DMS 273 (cell line): ENCODE measurements at regions not wholly inside any gene's neighbourhood (a gene's known extent, or its start where the extent isn't known, plus 50 kb on each side); places are given as distances from the start of the nearest gene placed in this dataset.

Source experiments
- DNase-seq: peaks from one replicate; lab custom pipeline; 2025; ENCODE audit not compliant: unreplicated experiment; lab: John Stamatoyannopoulos, UW

DNA sequence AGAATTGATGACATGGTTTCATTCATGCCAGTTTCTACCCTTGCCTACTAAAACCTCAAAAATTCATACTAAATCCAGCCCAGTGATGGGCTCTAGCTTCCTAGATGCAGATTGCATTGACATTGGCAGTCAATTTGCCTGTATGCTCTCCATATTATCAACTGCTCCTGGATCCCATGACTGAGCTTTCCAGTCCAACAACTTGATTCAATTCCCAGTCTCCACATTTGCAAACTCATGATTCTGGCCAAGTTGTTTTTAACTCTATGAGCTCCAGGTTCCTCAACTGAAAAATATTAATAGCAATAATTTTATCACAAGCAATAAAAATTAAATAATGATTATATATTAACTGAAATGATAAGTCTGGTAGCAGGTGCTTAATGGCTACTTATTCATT lies 51.0 kb upstream of the DSC1 start:
- DNase-seq: no peak

DNA sequence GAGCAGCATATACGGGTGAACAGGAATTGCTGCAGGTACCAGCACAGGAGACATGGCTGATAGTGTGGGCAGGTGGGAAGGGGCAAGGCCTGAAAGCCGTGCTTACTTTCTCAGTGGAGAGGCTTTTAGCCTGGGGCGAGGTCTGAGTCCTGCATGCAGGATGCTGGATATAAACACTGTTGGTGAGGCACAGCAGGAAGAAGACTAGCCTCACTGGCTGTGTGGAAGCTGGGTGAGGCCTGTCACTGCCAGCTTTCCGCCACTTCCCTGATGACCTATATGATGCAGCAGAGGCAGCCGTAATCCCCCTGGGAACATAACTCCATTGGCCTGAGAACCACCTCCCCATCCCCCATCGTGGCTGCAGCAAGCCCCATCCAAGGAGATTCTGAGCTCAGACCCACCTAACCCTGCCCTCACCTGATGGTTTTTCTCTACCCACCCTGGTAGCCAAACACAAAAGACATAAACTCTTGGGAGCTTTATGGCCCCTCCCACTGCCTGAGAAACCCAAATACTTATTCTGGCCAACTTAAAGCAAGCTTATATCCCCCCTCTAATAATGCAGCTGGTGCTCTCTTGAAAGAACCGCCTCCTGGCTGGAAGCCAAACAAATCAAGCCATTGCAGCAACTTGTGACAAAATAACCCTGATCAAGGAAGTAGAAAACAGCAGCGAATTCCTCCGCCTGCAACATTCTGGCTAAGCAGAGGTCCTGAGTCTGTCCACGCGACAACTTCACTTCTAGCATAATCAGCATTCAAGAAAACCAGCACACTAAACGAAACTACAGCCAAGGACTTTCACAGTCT lies 54.6 kb upstream of the DSC1 start:
- no peak for DNase-seq

DNA sequence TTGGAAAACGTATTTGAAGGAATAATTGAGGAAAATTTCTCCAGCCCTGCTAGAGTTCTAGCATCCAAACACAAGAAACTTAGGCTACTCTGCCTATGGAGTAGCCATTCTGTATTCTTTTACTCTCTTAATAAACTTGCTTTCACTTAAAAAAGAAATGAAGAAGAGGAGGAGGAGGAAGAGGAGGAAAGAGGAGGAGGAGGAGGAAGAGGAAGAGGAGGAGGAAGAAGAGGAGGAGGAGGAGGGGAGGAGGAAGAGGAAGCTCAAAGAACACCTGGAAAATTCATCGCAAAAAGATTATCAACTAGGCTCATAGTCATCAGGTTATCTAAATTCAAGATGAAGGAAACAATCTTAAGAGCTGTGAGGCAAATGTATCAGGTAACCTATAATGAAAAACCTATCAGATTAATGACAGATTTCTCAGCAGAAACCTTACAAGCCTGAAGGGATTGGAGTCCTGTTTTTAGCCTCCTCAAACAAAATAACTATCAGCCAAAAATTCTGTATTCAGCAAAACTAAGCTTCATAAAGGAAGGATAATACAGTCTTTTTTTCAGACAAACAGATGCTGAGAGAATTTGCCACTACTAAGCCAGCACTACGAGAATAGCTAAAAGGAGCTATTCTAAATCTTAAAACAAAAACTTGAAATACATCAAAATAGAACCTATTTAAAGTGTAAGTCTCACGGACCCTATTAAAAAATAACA lies 56.2 kb upstream of the DSC1 start:
- DNase-seq: no peak

DNA sequence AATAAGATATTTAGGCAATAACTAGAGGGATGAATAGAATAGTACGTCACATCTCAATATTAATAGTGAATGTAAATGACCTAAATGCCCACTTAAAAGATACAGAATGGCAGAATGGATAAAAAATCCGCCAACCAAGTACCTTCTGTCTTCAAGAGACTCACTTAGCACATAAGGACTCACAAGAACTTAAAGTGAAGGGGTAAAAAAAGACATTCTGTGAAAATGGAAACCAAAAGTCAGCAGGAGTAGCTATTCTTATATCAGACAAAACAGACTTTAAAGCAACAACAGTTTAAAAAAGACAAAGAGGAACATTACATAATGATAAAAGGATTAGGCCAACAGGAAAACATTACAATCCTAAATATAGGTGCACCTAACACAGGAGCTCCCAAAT lies 56.7 kb upstream of the DSC1 start:
- no peak for DNase-seq

DNA sequence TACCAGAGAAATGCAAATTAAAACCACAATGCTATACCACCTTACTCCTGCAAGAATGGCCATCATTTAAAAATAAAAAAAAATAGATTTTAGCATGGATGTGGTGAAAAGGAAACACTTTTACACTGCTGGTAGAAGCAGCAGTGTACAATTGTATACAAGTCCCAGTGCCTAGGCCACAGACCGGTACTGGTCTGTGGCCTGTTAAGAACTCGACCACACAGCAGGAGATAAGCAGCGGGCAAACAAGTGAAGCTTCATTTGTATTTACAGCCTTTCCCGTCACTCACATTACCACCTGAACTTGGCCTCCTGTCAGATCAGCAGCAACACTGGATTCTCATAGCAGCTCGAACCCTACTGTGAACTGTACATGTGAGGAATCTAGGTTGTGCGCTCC lies 60.7 kb upstream of the DSC1 start:
- no peak for DNase-seq

DNA sequence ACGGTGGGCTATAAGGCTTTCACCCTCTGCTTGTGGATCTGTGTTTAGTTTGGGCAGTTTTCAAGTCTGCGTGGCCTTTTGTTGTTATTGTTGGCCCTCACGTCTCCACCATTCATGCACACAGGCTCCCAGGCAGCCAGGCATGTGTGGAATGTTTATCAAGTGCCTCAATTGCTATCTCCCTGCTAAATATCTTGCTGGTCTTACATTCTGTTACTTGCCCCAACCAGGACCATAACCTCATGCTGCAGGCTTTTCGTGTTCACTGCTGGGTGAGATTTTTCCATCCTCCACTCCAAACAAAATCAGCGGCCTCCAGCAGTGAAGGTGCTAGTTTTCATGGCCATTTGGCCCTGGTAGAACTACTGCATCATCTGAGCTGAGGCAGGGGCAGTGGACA lies 63.0 kb upstream of the DSC1 start:
- DNase-seq: no peak

DNA sequence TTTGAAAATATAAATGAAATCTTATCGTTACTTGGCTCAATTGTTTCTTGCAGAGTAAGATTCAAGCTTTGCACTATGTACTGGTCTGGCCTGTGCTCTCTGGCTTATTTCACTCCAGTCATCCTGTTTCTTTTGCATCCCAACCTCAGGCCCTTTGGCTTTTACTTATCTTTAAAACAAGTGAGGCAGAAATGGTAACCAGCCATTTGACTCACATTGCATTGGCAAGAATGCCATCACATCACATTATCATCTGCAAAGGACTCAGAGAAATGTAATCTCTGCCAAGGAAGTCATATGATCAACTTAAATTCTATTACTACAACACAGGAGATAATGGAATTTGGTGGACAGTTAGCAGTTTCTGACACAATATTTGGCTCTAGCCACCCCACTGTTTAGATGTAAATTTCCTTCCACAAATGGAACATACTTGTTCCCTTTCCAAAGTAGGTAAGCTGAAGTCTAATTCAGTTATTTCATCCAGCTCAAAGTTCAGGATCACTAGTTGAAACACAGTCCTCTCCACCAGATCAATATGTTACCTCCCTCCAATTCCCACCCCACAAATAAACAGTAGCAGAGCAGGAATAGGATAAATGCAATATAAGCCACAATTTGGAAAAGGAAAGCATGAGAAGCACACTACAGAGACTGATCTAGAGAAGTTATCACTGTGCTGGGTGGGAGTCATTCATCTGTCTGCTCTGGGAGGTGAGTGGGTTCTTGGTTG lies 65.0 kb upstream of the DSC1 start:
- no peak for DNase-seq

DNA sequence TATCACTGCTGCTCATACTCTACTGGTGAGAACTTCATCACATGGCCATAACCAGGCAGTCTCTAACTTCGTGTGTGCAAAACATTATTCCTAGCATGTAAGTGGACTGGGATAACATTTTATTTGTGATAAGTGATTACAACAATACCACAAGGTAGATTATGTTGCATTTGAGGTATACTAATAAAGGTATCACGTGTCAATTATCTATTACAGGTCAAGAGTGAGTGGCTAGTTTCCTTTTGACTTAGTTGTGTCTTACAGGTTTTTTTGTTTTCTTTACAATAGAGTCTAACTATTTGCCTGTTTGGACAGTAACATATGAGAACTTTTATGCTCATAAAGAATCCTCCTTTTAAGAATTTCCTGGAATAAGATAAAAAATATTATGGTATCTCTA lies 67.2 kb upstream of the DSC1 start:
- no peak for DNase-seq

DNA sequence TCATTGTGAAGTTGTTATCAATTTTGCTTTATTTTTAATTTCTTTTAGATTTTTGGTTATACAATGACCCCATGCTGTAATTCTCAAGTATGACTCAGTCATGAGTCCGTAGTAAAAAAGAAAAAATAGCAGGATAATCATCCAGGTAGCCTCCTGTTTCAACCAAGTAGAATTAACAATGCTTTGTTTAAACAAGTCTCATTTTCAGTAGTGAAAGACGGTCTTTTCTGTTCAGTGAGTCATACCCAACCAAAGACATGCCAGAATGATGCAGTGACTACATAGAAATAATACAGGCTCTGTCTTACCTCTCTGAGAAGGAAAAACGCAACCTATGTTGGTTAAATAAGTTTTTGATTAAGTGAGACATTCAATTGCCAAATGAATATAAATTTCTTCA lies 67.8 kb upstream of the DSC1 start:
- DNase-seq: no peak

DNA sequence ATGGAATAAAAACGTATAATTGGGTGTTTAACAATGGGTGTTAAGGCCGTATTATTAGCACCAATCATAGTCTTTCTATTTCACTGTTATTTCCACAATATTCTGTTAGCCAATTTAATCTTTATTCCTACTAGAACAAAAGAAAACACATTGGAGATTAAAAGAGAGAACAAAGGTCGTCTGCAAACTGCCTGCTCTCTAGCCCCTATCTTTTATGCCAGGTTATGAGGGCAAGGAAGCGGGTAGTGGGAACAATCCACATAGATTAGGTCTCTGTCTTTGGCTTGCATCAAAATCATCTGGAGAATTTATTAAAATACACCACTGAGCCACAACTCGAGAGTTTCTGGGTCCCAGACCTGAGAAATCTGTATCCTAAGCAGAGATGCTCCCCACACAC lies 69.4 kb upstream of the DSC1 start:
- DNase-seq: no peak

DNA sequence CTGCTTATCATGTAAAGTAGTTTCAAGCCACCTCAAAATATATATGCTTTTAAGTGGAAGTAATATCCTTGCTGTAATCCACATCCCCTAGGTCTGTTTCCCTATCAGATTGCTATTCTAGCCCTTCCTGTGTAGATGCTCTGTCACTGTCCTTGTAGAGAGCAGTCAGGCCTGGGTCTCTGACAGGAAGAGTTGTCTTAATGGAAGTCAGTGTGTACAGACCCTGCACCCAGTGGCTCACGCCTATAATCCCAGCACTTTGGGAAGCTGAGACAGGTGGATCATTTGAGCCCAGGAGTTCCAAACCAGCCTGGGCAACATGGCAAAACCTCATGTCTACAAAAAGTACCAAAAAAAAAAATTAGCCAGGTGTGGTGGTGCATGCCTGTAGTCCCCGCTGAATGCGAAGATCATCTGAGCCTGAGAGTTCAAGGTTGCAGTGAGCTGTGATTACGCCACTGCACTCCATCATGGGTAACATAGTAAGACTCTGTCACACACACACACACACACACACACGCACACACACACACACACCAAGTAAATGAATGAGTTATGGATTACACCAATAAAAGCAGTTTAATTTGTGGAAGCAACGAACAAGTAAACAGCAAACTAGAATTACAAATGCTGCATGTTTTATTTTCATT lies 70.2 kb upstream of the DSC1 start:
- DNase-seq: no peak

DNA sequence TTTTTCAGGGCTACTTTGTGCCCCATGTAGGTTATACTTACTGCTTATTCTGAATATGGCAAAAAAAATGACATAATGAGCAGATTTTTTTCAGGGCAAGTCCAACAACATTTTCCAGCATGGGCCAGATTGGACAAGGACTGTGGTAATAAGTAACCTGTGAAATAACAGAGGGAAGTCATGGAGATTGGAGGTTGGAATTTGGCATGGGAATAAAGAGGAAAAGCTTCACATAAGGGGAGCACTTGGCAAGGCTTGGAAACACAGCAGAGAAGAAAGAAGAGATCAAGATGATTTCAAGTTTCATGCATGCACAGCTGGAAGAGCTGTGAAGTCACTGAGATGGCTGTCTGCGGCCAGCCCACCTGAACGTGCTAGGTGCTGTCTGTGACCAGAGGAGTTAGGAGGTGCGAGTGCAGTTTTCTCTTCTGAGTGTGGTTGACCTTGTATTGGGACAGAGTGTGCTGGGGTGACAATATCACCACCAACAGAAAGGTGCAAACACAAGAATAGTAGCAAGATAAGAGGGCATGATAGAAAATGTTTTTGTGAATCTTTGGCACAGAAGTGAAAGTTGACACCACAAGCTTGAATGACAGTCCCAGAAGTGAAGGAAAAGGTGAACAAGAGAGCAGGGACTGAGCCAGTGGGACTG lies 71.1 kb upstream of the DSC1 start:
- DNase-seq: no peak

DNA sequence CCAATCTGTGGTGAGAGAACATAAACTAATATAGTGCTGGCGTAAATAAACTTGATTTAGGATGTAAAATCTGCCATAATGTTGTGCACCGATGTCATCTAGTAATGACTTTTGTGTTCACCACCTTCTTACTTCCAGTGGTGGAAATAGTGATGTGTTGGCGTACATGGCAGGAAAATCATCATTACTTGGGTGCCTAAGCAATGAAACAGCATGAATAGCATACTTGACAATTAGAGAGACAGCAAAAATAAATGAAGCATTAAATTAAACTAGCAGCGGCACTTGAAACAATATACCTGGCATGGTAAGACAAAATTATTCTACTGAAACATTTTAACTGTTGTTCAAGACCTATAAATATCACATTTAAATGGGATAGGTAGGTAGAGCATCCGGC lies 73.2 kb upstream of the DSC1 start:
- DNase-seq: no peak

DNA sequence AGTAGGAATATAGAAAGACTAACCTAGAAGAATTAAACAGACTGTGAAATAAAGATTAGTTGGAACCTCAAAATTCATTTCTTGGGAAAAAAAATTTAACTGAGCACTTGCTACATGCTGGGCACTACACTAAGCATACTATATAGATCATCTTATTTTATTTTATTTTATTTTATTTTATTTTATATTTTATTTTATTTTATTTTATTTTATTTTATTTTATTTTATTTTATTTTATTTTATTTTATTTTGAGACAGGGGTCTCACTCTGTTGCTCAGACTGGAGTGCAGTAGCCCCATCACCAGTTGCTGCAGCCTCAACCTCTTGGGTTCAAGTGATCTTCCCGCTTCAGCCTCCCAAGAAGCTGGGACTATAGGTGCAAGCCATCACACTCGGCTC lies 74.5 kb upstream of the DSC1 start:
- DNase-seq: no peak

DNA sequence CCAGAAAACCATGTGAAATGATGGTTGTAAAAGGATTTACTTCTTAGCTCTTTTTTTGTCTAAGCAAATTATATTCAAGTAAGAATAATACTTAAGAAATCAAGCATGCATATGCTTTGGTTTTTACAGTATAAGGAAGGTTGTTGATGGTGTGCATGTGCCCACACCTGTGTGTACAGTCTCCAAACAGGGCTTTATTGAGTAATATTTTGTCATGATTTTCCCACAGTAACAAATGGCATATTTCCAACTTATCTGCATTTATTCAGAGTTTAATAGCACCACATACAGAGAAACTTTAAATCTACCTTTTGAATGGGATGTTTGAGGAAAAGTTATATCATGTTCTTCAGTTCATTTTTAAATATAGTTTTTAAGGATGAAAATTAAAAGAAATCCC lies 76.5 kb upstream of the DSG1 start:
- DNase-seq: no peak

DNA sequence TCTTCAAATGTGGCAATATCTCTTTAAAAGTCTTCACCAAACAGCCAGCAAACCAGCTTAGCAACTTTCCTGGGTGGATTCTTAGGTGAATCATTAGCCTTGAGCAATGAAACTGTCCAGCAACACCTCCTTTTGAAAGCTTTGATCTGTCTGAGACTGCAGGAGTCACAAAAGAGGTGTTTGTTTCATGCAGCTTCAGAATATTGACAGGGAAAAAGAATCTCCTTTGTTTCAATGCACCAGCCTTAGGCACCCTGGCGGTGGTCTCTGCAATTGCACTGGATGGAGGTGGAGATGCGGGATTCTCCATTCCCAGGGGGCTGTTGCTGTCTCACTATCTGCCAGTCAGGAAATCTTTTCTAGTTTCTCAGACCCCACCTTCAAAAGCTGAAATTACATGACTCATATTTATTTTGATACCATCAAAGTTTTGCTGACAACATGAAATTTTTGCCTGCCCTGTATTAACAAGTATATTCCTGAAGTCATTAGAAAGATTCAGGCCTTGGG lies 76.0 kb upstream of the DSG1 start:
- peak; percentile 39 for DNase-seq

DNA sequence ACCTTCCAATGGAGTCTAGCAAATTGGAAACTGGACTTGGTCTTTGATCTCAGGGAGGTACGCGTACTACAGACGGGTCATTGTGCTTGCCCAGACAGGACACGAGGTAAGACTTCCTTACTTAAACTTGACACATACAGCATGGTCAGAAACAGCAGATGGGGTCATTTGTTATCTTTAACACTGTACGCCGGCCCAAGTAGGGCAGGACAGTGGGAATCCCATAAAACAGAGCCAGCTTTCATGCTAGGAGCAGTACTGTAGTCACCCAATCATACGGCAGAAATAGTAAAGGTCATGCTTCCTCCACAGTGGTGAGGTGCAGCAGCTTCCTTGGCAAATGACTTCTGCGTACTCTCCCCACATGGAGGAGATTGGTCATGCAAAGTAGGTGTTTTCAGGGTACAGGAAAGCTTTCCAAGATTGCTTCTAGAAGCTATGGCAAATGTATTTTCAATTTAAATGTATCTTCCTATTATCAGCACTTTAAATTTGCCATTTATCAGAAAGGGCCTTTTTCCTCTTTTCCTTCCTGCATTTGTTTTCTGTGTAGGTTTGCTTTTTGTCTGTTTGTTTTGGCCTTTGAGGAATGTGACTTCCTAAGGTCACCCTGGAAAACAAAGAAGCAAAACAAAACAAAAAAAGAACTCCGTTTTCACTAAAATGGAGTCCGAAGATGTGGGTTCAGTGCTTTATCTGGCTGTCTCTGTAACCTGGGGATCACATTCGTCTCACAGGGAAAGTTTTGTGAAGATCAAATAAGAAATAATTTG lies 74.0 kb upstream of the DSG1 start:
- DNase-seq: no peak

DNA sequence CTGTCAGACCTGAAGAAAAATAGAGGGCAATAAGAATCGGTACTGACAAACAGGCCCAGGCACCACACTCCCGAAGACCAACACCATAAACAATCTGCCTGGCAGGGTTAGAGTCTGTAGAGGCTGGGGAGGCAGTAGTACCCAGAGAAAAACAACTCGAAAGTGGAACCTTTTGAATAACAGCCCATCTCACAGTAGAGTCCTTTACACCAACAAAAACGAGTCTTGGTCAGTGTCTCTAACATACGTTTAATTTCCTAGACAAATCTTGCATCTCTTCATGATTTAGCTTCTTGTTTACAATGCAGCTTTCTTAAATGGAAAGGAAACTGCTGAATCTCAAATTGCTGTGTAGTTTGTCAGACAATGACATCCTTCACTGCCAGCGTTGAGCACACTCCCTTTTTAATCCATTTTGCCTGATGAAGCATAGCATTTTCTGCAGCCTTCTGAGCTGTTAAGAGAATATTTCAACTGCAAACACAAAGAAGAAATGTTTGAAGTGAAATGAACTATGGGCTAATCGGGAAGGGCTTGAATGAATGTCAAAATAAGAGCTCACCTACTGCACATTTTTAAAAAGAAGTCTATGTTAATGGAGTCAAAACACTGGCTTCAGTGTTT lies 73.1 kb upstream of the DSG1 start:
- DNase-seq: no peak

DNA sequence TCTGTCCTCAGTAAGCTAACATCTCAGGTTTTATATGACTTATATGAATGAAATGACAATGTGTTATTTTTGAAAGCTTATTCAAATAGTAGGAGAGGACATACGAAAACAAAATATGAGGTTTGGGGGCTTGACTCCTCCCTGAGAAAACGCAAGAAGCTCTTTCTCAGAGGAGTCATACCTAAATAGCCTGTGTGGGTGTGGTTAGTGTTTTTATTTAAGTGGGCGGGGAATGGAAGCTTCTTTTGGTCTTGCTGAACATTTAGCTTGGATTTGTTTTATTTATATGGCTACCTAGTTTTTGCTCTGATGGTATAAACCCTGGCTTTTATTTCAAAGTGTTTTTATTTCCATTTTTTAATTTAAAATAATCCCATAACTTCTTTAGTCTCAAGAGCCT lies 72.1 kb upstream of the DSG1 start:
- DNase-seq: no peak

DNA sequence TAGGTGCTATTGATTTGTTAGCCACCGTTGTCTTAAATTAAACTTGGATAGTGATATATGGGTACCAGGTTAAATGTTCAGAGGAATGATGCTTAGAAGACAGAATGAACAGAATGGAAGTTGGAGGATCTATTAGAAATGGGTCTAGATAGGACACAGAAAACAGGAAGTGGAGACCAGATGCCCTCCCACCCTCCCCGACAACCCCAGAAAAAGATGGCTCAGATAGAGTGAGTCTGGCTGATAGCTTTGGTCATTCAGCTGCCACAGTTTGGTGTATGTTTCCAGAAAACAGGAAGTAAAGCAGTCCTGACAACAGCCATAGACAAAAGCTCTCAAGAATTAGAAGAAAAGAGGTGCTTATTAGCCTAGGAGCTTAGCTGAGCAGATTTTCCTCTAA lies 71.5 kb upstream of the DSG1 start:
- DNase-seq: no peak
